ENCODE measurements at regions not wholly inside any gene's neighbourhood (a gene's known extent, or its start where the extent isn't known, plus 50 kb on each side); places are given as distances from the start of the nearest gene placed in this dataset.
"Not testable (repeated sequence)": the region's sequence is repeated elsewhere in the genome, so short reads cannot be mapped to it uniquely, and the experiment has no call there.

GRCh38 chr4:42282081-42282901, 115.0 kb upstream of the SHISA3 start:
- H3K4me3 ChIP-seq, result no peak overlapping the region
- H3K4me1 ChIP-seq, result no peaks in the 10 kb centered on the region
- DNase-seq (ENCODE audit: extremely low spot score in 2 of 2), result no peak
- no peaks in the 10 kb centered on the region for H3K36me3 ChIP-seq
- H3K27ac ChIP-seq, result no peak overlapping the region
- no peaks in the 10 kb centered on the region for H3K9me3 ChIP-seq
- H3K27me3 ChIP-seq, result no peaks in the 10 kb centered on the region
- intact Hi-C loops (cut with DNase I), result loop anchor here (5.0 kb wide), 1 partner anchor 240 kb away; no protein-coding TSS in a partner anchor
- TF ChIP-seq CTCF (IDR thresholded peaks at IDR 0.05), result peak in 2 of 3 experiments; percentile 26 to 49
- no peak for TF ChIP-seq POLR2A (IDR thresholded peaks at IDR 0.05)
- no peak for TF ChIP-seq POLR2AphosphoS5 (IDR thresholded peaks at IDR 0.05; ENCODE audit: insufficient read depth in 1 of 2, low read depth in 1 of 2)

- Histone ChIP-seq H3K27me3 (no peaks in the 10 kb centered on the region), H3K9me3 (no peaks in the 10 kb centered on the region), H3K4me3 (no peak overlapping the region), H3K36me3 (no peaks in the 10 kb centered on the region), H3K4me1 (no peaks in the 10 kb centered on the region), H3K27ac (no peak overlapping the region)
- intact Hi-C loops (cut with DNase I), result loop anchor here (5.0 kb wide), 1 partner anchor 238 kb away; no protein-coding TSS in a partner anchor
- no peak for TF ChIP-seq POLR2AphosphoS5 (IDR thresholded peaks at IDR 0.05; ENCODE audit: insufficient read depth in 1 of 2, low read depth in 1 of 2)
- TF ChIP-seq POLR2A (IDR thresholded peaks at IDR 0.05), result no peak
- TF ChIP-seq CTCF (IDR thresholded peaks at IDR 0.05), result no peak
- DNase-seq (ENCODE audit: extremely low spot score in 2 of 2), result no peak
These were observed 113.3 kb upstream of the SHISA3 start for GRCh38 chr4:42284030-42284429.

GRCh38 chr4:42288876-42289275, 108.4 kb upstream of the SHISA3 start:
- intact Hi-C loops (cut with DNase I); H3K36me3 ChIP-seq; H3K27me3 ChIP-seq; H3K4me1 ChIP-seq; H3K4me3 ChIP-seq; H3K9me3 ChIP-seq; DNase-seq (ENCODE audit: extremely low spot score in 2 of 2); H3K27ac ChIP-seq: not testable (repeated sequence)

GRCh38 chr4:42292192-42292591, 105.1 kb upstream of the SHISA3 start:
- H3K36me3 ChIP-seq; H3K27me3 ChIP-seq; intact Hi-C loops (cut with DNase I); H3K4me1 ChIP-seq; DNase-seq (ENCODE audit: extremely low spot score in 2 of 2); H3K27ac ChIP-seq; H3K9me3 ChIP-seq; H3K4me3 ChIP-seq: not testable (repeated sequence)

GRCh38 chr4:42293967-42294813, 103.1 kb upstream of the SHISA3 start:
- no peak overlapping the region for H3K4me3 ChIP-seq
- TF ChIP-seq POLR2AphosphoS5 (IDR thresholded peaks at IDR 0.05; ENCODE audit: insufficient read depth in 1 of 2, low read depth in 1 of 2) (no peak), POLR2A (IDR thresholded peaks at IDR 0.05) (no peak), CTCF (IDR thresholded peaks at IDR 0.05) (no peak)
- no peaks in the 10 kb centered on the region for H3K9me3 ChIP-seq
- no peaks in the 10 kb centered on the region for H3K27me3 ChIP-seq
- H3K4me1 ChIP-seq, result no peaks in the 10 kb centered on the region
- no peak for DNase-seq (ENCODE audit: extremely low spot score in 2 of 2)
- H3K36me3 ChIP-seq, result no peaks in the 10 kb centered on the region
- intact Hi-C loops (cut with DNase I), result no loop called here
- no peak overlapping the region for H3K27ac ChIP-seq

GRCh38 chr4:42296196-42296595, 101.1 kb upstream of the SHISA3 start:
- Histone ChIP-seq H3K9me3 (no peaks in the 10 kb centered on the region), H3K4me3 (no peak overlapping the region), H3K27me3 (no peaks in the 10 kb centered on the region), H3K27ac (no peak overlapping the region), H3K4me1 (no peaks in the 10 kb centered on the region), H3K36me3 (no peaks in the 10 kb centered on the region)
- no peak for DNase-seq (ENCODE audit: extremely low spot score in 2 of 2)
- no peak for TF ChIP-seq POLR2A (IDR thresholded peaks at IDR 0.05)
- no peak for TF ChIP-seq POLR2AphosphoS5 (IDR thresholded peaks at IDR 0.05; ENCODE audit: insufficient read depth in 1 of 2, low read depth in 1 of 2)
- TF ChIP-seq CTCF (IDR thresholded peaks at IDR 0.05), result no peak
- intact Hi-C loops (cut with DNase I), result no loop called here

All from vagina (tissue), 2 donors.